ENCODE measurements at regions not wholly inside any gene's neighbourhood (a gene's known extent, or its start where the extent isn't known, plus 50 kb on each side); places are given as distances from the start of the nearest gene placed in this dataset.

DNA sequence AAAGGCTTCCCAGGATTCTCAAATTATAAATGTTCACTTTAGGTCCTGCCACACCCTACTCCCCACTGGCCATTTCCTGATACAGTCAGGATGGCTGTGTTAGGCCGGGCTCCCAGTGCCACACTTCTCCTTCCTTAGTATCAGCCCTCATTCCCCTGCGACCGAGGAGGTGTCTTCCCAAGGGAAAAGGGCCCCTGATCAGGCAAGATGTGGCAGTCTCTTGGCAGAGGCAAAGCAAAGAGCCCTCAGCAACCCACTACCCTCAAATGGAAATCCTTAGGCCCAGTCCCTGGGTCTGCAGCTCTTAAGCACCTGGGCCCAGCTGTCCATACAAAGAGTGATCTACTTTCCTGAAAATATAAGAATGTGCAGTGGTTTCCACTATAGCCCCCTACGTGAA is 96.5 kb upstream of the VASH1 start:
- peaks cover 5% of the 10 kb centered on the region for H3K27me3 Mint-ChIP-seq
- H3K36me3 Mint-ChIP-seq, result no peaks in the 10 kb centered on the region
- peaks cover 9 to 20% (median 9%) of the 10 kb centered on the region in 3 donors for H3K9me3 Mint-ChIP-seq
- no peaks in the 10 kb centered on the region for H3K4me1 Mint-ChIP-seq
- no peak overlapping the region for H3K4me3 Mint-ChIP-seq
- H3K27ac Mint-ChIP-seq, result no peak overlapping the region

GRCh38 chr14:76666746-76667145 is 94.5 kb upstream of the VASH1 start:
- H3K27ac Mint-ChIP-seq, result no peak overlapping the region
- H3K9me3 Mint-ChIP-seq, result peaks cover 6 to 23% (median 6%) of the 10 kb centered on the region in 3 donors
- H3K4me3 Mint-ChIP-seq, result no peak overlapping the region
- no peaks in the 10 kb centered on the region for H3K4me1 Mint-ChIP-seq
- H3K36me3 Mint-ChIP-seq, result no peaks in the 10 kb centered on the region
- peaks cover 4% of the 10 kb centered on the region for H3K27me3 Mint-ChIP-seq

DNA sequence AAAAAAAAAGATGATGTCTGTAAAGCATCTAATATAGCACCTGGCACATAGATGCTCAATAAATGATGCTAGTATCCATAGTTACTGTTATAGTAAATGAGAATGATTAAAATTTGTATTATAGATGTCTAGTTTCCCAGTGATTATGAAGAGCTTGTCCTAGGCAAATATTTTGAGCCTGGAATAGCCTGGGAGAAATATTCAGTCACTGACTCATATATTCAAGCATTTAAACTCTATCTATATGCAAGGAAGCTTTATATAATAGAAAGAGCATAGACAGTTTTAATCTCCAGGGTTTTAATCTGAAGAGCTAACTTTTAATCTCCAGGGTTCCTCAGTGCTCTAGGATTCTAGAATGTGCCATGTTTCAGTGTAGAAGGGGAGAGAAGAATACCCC is 91.5 kb upstream of the VASH1 start:
- no peaks in the 10 kb centered on the region for H3K4me1 Mint-ChIP-seq
- no peaks in the 10 kb centered on the region for H3K36me3 Mint-ChIP-seq
- no peaks in the 10 kb centered on the region for H3K27me3 Mint-ChIP-seq
- peaks cover 4 to 23% (median 6%) of the 10 kb centered on the region in 3 donors for H3K9me3 Mint-ChIP-seq
- H3K4me3 Mint-ChIP-seq, result no peak overlapping the region
- H3K27ac Mint-ChIP-seq, result no peak overlapping the region

GRCh38 chr14:76672123-76672522 is 89.1 kb upstream of the VASH1 start:
- H3K27me3 Mint-ChIP-seq, result peaks cover 4% of the 10 kb centered on the region
- H3K27ac Mint-ChIP-seq, result no peak overlapping the region
- no peaks in the 10 kb centered on the region for H3K4me1 Mint-ChIP-seq
- no peaks in the 10 kb centered on the region for H3K36me3 Mint-ChIP-seq
- H3K9me3 Mint-ChIP-seq, result peaks cover 4 to 23% (median 6%) of the 10 kb centered on the region in 3 donors
- no peak overlapping the region for H3K4me3 Mint-ChIP-seq

DNA sequence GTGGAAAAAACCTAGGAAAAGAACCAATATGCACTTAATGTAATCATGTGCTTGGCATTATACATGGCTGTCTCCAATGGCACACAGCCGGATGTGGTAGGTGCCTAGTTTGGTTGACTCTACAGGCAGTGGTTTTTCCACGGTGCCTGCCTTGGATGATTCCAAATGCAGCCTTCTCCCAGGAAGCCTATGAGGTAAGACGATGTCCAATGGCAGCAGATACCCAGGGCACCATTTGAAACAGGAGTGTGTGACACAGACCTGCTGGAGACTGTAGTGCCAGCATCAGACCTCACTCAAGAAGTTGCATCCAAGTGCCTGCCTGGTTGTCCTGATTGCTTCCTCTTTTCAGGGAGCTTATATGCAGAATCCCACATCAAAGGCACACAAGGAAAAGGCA is 88.0 kb upstream of the VASH1 start:
- H3K4me1 Mint-ChIP-seq, result no peaks in the 10 kb centered on the region
- H3K27me3 Mint-ChIP-seq, result peaks cover 4% of the 10 kb centered on the region
- H3K27ac Mint-ChIP-seq, result no peak overlapping the region
- H3K4me3 Mint-ChIP-seq, result no peak overlapping the region
- H3K36me3 Mint-ChIP-seq, result no peaks in the 10 kb centered on the region
- peaks cover 4 to 13% (median 4%) of the 10 kb centered on the region in 3 donors for H3K9me3 Mint-ChIP-seq

- H3K9me3 Mint-ChIP-seq, result peaks cover under 1% of the 10 kb centered on the region in 3 donors
- no peak overlapping the region for H3K27ac Mint-ChIP-seq
- H3K4me3 Mint-ChIP-seq, result no peak overlapping the region
- no peaks in the 10 kb centered on the region for H3K36me3 Mint-ChIP-seq
- H3K4me1 Mint-ChIP-seq, result no peaks in the 10 kb centered on the region
- peaks cover 4% of the 10 kb centered on the region for H3K27me3 Mint-ChIP-seq
Observed at GRCh38 chr14:76675046-76675445, 86.2 kb upstream of the VASH1 start.

DNA sequence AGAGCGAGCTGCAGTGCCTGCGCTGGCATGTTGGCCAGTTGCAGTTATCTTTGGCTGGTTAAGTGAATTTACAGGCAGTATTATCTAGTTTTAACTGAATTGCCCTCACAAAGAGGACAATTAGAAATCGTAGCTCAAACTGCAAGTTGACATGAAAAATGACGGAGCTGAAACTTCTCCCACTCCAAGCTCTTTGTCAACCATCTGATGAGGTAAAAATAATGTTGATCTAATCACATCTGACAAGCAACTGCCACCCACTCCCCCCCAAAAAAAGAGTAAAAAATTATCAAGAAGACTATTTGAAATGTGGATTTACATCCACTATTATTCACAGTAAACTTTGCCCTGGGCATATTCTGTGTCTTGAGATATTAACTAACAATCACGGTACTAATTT is 84.7 kb upstream of the VASH1 start:
- Mint-ChIP-seq H3K4me3 (no peak overlapping the region), H3K27me3 (peaks cover 4% of the 10 kb centered on the region), H3K4me1 (no peaks in the 10 kb centered on the region), H3K9me3 (peaks cover 6 to 10% (median 8%) of the 10 kb centered on the region in 3 donors), H3K27ac (no peak overlapping the region), H3K36me3 (peaks cover 2% of the 10 kb centered on the region)

GRCh38 chr14:76677534-76678145 is 83.6 kb upstream of the VASH1 start:
- no peak overlapping the region for H3K4me3 Mint-ChIP-seq
- H3K27ac Mint-ChIP-seq, result no peak overlapping the region

DNA sequence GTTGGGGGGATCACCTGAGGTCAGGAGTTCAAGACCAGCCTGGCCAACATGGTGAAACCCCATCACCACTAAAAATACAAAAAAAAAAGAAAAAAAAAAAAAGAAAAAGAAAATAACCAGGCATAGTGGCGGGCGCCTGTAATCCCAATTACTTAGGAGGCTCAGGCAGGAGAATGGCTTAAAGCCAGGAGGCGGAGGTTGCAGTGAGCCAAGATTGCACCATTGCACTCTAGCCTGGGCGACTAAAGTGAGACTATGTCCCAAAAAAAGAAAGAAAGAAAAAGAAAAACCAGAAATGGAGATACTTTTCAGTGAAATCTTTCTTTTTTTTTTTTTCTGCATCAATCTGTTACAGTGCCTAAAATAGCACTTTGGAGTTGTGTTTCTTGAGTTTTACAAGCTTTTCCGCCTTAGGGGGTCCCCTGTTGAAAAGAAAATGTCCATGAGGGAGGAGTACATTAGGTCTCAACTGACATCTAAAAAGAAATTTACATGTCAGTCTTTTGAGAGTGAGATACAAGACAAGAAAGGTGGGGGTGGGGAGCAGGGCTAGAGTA is 82.9 kb upstream of the VASH1 start:
- Mint-ChIP-seq H3K4me3 (no peak overlapping the region), H3K9me3 (peaks cover 6 to 22% (median 10%) of the 10 kb centered on the region in 3 donors), H3K27ac (no peak overlapping the region), H3K4me1 (no peaks in the 10 kb centered on the region), H3K36me3 (peaks cover 7% of the 10 kb centered on the region), H3K27me3 (peaks cover 4% of the 10 kb centered on the region)

More at GRCh38 chr14:76677534-76678145, 83.6 kb upstream of the VASH1 start:
- Mint-ChIP-seq H3K36me3 (peaks cover 2% of the 10 kb centered on the region), H3K4me1 (no peaks in the 10 kb centered on the region), H3K9me3 (peaks cover 6 to 15% (median 9%) of the 10 kb centered on the region in 3 donors), H3K27me3 (peaks cover 4% of the 10 kb centered on the region)

GRCh38 chr14:76682367-76682766 is 78.9 kb upstream of the VASH1 start:
- H3K27ac Mint-ChIP-seq, result no peak overlapping the region
- H3K27me3 Mint-ChIP-seq, result peaks cover 7% of the 10 kb centered on the region
- H3K36me3 Mint-ChIP-seq, result peaks cover 7% of the 10 kb centered on the region
- H3K4me1 Mint-ChIP-seq, result no peaks in the 10 kb centered on the region
- H3K9me3 Mint-ChIP-seq, result peaks cover 13 to 32% (median 13%) of the 10 kb centered on the region in 3 donors
- no peak overlapping the region for H3K4me3 Mint-ChIP-seq

- Mint-ChIP-seq H3K4me3 (no peak overlapping the region), H3K4me1 (no peaks in the 10 kb centered on the region)
Observed at GRCh38 chr14:76686646-76687045, 74.6 kb upstream of the VASH1 start.

GRCh38 chr14:76687611-76688382 is 73.5 kb upstream of the VASH1 start:
- Mint-ChIP-seq H3K36me3 (peaks cover 3% of the 10 kb centered on the region), H3K4me1 (no peaks in the 10 kb centered on the region), H3K4me3 (no peak overlapping the region), H3K27ac (no peak overlapping the region), H3K27me3 (peaks cover 11% of the 10 kb centered on the region), H3K9me3 (peaks cover 11 to 29% (median 13%) of the 10 kb centered on the region in 3 donors)

More at GRCh38 chr14:76686646-76687045, 74.6 kb upstream of the VASH1 start:
- peaks cover 11 to 34% (median 13%) of the 10 kb centered on the region in 3 donors for H3K9me3 Mint-ChIP-seq
- no peak overlapping the region for H3K27ac Mint-ChIP-seq
- peaks cover 5% of the 10 kb centered on the region for H3K36me3 Mint-ChIP-seq
- H3K27me3 Mint-ChIP-seq, result peaks cover 10% of the 10 kb centered on the region

- H3K36me3 Mint-ChIP-seq, result no peaks in the 10 kb centered on the region
- H3K27me3 Mint-ChIP-seq, result peaks cover 11% of the 10 kb centered on the region
- no peak overlapping the region for H3K4me3 Mint-ChIP-seq
- H3K4me1 Mint-ChIP-seq, result no peaks in the 10 kb centered on the region
- H3K9me3 Mint-ChIP-seq, result peaks cover 11 to 23% (median 13%) of the 10 kb centered on the region in 3 donors
- no peak overlapping the region for H3K27ac Mint-ChIP-seq
Observed at GRCh38 chr14:76688383-76688671, 72.9 kb upstream of the VASH1 start.

- Mint-ChIP-seq H3K4me1 (no peaks in the 10 kb centered on the region), H3K27ac (no peak overlapping the region), H3K27me3 (peaks cover 10% of the 10 kb centered on the region), H3K9me3 (peaks cover 5 to 19% (median 11%) of the 10 kb centered on the region in 3 donors), H3K4me3 (no peak overlapping the region), H3K36me3 (no peaks in the 10 kb centered on the region)
Observed at GRCh38 chr14:76690502-76691105, 70.7 kb upstream of the VASH1 start.

DNA sequence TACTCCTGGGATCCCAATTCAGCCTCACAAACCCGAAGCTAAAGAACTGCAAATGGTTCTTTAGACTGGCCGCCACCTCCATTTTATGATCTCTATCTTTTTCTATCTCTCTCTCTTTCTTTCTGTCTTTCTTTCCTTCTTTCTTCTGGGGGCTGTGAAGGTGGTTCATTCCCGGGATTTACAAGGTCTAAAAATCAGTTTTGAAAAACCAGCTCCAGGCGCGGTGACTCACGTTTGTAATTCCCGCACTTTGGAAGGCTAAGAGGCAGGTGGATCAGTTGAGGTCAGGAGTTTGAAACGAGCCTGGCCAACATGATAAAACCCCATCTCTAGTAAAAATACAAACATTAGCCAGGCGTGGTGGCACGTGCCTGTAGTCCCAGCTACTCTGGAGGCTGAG is 67.2 kb upstream of the VASH1 start:
- no peak overlapping the region for H3K4me3 Mint-ChIP-seq
- H3K27me3 Mint-ChIP-seq, result peaks cover 12% of the 10 kb centered on the region

More for the DNA sequence above, 67.2 kb upstream of the VASH1 start:
- Mint-ChIP-seq H3K9me3 (peaks cover 0 to 2% (median 0%) of the 10 kb centered on the region in 3 donors), H3K36me3 (no peaks in the 10 kb centered on the region), H3K4me1 (no peaks in the 10 kb centered on the region), H3K27ac (no peak overlapping the region)

All from IgD-negative memory B cell (primary cell).